HepG2 (cell line): ENCODE measurements at regions not wholly inside any gene's neighbourhood (a gene's known extent, or its start where the extent isn't known, plus 50 kb on each side); places are given as distances from the start of the nearest gene placed in this dataset.

Experiments
- ATAC-seq: fragments of 200-7000 bp; cut with Tn5 transposase; 3 replicates; pipeline ENCODE4 v1.9.1; 2020; ENCODE audit warnings: mild to moderate bottlenecking, moderate library complexity
- BruUV-seq: library from RNA; stranded (reverse); fragments of 400-500 nt; replicated peaks from 2 replicates; lab custom pipeline; 2021; lab: Mats Ljungman, UMichigan
- CTCF ChIA-PET: fragments of 300-600 bp; formaldehyde crosslinking; extraction: SDS; loops from one replicate; lab custom pipeline; 2021; ENCODE audit warnings: low total read pairs, inconsistent platforms, low intra/inter-chr PET ratio; lab: Yijun Ruan, JAX
- POLR2A ChIA-PET: fragments of 350-600 bp; sonication (Branson Sonifier 250); formaldehyde crosslinking; loops from one replicate; lab custom pipeline; 2020; ENCODE audit warnings: antibody characterized with exemption, inconsistent platforms; lab: Yijun Ruan, JAX
- DNase-seq: peaks from one replicate; pipeline ENCODE4 v3.0.0-alpha.2; 2015; ENCODE audit warnings: low spot score
- FAIRE-seq: peaks from 3 replicates; lab custom pipeline; 2011; peaks lifted over from hg19 to GRCh38; lab: Jason Lieb, UNC
- H2AFZ ChIP-seq: one replicate; pipeline ENCODE4 v1.6.1; 2011; ENCODE audit warnings: low read length, inconsistent platforms
- H3K27ac ChIP-seq: fragments of 300-600 bp; 3 replicates; pipeline ENCODE4 v1.8.0; 2011; ENCODE audit warnings: mixed run types, mild to moderate bottlenecking, mixed read lengths, low read length, inconsistent platforms; ENCODE audit not compliant: insufficient read depth; ENCODE audit errors: extremely low read length
- H3K27me3 ChIP-seq, 2 experiments: fragments of 200-600 bp in 1 of 2; 2 replicates in 1 of 2; 3 replicates in 1 of 2; pipeline versions ENCODE4 v1.6.0 to v1.8.0; 2011; ENCODE audit warnings: low read length in 2 of 2, mild to moderate bottlenecking in 2 of 2, moderate library complexity in 2 of 2, inconsistent platforms in 1 of 2; ENCODE audit not compliant: insufficient read depth in 2 of 2, control insufficient read depth in 1 of 2
- H3K36me3 ChIP-seq, 2 experiments: fragments of 200-600 bp in 1 of 2; replicated peaks in 1 of 2; 2 replicates in 1 of 2; 3 replicates in 1 of 2; pipeline versions ENCODE4 v1.5.1 to v1.8.0; 2011; ENCODE audit warnings: low read length in 2 of 2, inconsistent platforms in 1 of 2; ENCODE audit not compliant: insufficient read depth in 2 of 2, control insufficient read depth in 1 of 2
- H3K4me1 ChIP-seq: 2 replicates; pipeline ENCODE4 v1.5.1; 2012; ENCODE audit warnings: low read length, inconsistent platforms; ENCODE audit not compliant: insufficient read depth
- H3K4me2 ChIP-seq: 2 replicates; pipeline ENCODE4 v1.6.0; 2011; ENCODE audit warnings: low read depth, low read length, inconsistent platforms
- H3K4me3 ChIP-seq, 3 experiments: fragments of 200-600 bp in 1 of 3; sonication (generic), shearing (Covaris generic) in 1 of 3; replicated peaks in 1 of 3; 2 replicates each; pipeline ENCODE4 v1.5.1; 2011 to 2016; ENCODE audit warnings: low read length in 3 of 3, inconsistent platforms in 2 of 3, low read depth in 2 of 3, mild to moderate bottlenecking in 2 of 3, control low read depth in 1 of 3, mixed read lengths in 1 of 3; ENCODE audit not compliant: insufficient read depth in 1 of 3
- H3K79me2 ChIP-seq: one replicate; pipeline ENCODE4 v1.6.1; 2011; ENCODE audit warnings: low read length, inconsistent platforms; ENCODE audit not compliant: insufficient read depth
- H3K9ac ChIP-seq: 2 replicates; pipeline ENCODE4 v1.6.0; 2011; ENCODE audit warnings: mild to moderate bottlenecking, low read depth, low read length, inconsistent platforms; ENCODE audit not compliant: insufficient read depth
- H3K9me3 ChIP-seq: 2 replicates; pipeline ENCODE4 v1.5.1; 2012; ENCODE audit warnings: mild to moderate bottlenecking, low read length
- H4K20me1 ChIP-seq: 2 replicates; pipeline ENCODE4 v1.6.0; 2011; ENCODE audit warnings: inconsistent platforms, mild to moderate bottlenecking, low read length, moderate library complexity; ENCODE audit not compliant: insufficient read depth
- ATF7 ChIP-seq, 2 experiments: fragments of 450-650 bp in 1 of 2; sonication (generic) in 1 of 2; formaldehyde crosslinking in 1 of 2; IDR thresholded peaks; 2 replicates each; pipeline versions ENCODE4 v1.4.0 to v1.6.1; 2016 to 2020; ENCODE audit warnings: antibody characterized with exemption in 1 of 2, mild to moderate bottlenecking in 1 of 2, missing genetic modification reagents in 1 of 2
- CAMTA2 ChIP-seq: sonication (generic); formaldehyde crosslinking; IDR thresholded peaks from 2 replicates; pipeline ENCODE4 v1.4.0; 2020; ENCODE audit warnings: mild to moderate bottlenecking, missing genetic modification reagents, borderline replicate concordance
- DNMT1 ChIP-seq: sonication (generic); formaldehyde crosslinking; IDR thresholded peaks from 2 replicates; pipeline ENCODE4 v1.5.1; 2020; ENCODE audit warnings: mild to moderate bottlenecking, missing genetic modification reagents
- FOXO1 ChIP-seq: sonication (generic); formaldehyde crosslinking; IDR thresholded peaks from 2 replicates; pipeline ENCODE4 v1.4.0; 2020; ENCODE audit warnings: missing genetic modification reagents
- KLF16 ChIP-seq, 2 experiments: sonication (generic) in 1 of 2; formaldehyde crosslinking in 1 of 2; IDR thresholded peaks; 2 replicates each; pipeline versions ENCODE4 v1.6.1 to v1.8.0; 2016 to 2023; ENCODE audit warnings: missing genetic modification reagents in 2 of 2, missing compliant biosample characterization in 1 of 2
- NR3C1 ChIP-seq: sonication (generic); formaldehyde crosslinking; IDR thresholded peaks from 2 replicates; pipeline ENCODE4 v1.4.0; 2020; ENCODE audit warnings: missing genetic modification reagents
- RXRB ChIP-seq: IDR thresholded peaks from 2 replicates; pipeline ENCODE4 v1.6.1; 2016; ENCODE audit warnings: borderline replicate concordance, missing genetic modification reagents, missing compliant biosample characterization
- YEATS4 ChIP-seq: sonication (generic); formaldehyde crosslinking; IDR thresholded peaks from 2 replicates; pipeline ENCODE4 v1.4.0; 2020; ENCODE audit warnings: missing genetic modification reagents, borderline replicate concordance
- ZC3H4 ChIP-seq: sonication (generic); formaldehyde crosslinking; IDR thresholded peaks from 2 replicates; pipeline ENCODE4 v1.4.0; 2020; ENCODE audit warnings: missing genetic modification reagents, borderline replicate concordance
- ZFP82 ChIP-seq: sonication (generic); formaldehyde crosslinking; IDR thresholded peaks from 2 replicates; pipeline ENCODE4 v1.5.1; 2020; ENCODE audit warnings: mild to moderate bottlenecking, missing genetic modification reagents, borderline replicate concordance
- ZNF34 ChIP-seq: sonication (generic); formaldehyde crosslinking; IDR thresholded peaks from 2 replicates; pipeline ENCODE4 v1.4.0; 2020; ENCODE audit warnings: mild to moderate bottlenecking, missing genetic modification reagents, borderline replicate concordance
- ZNF460 ChIP-seq: sonication (generic); formaldehyde crosslinking; IDR thresholded peaks from 2 replicates; pipeline ENCODE4 v1.5.1; 2020; ENCODE audit warnings: missing genetic modification reagents, mild to moderate bottlenecking, borderline replicate concordance
- ZNF550 ChIP-seq: sonication (generic); formaldehyde crosslinking; IDR thresholded peaks from 2 replicates; pipeline ENCODE4 v1.4.0; 2020; ENCODE audit warnings: mild to moderate bottlenecking, missing genetic modification reagents, borderline replicate concordance
- ZNF850 ChIP-seq: sonication (generic); formaldehyde crosslinking; conservative IDR thresholded peaks from 2 replicates; pipeline ENCODE4 v1.9.0; 2021; ENCODE audit warnings: mild to moderate bottlenecking, missing genetic modification reagents
- WGBS: methylation state at CpG from one replicate; pipeline ENCODE4 v1.1.6; 2017; ENCODE audit warnings: low lambda C conversion rate; 5-methylcytosine and 5-hydroxymethylcytosine counted together
- in situ Hi-C: cut with HindIII; loops from 2 replicates; pipeline ENCODE4 v1.10.0; 2017; ENCODE audit warnings: low pct_unique_long_range_greater_than_20kb; ENCODE audit not compliant: extremely low pct_ligation_motif_present
- intact Hi-C: fragments of 100-400 bp; cut with micrococcal nuclease; formaldehyde crosslinking; loops from one replicate; pipeline ENCODE4 v1.10.0; 2022; ENCODE audit not compliant: unreplicated experiment
- TF ChIP-seq, protein P1 (sequence below): sonication (generic); formaldehyde crosslinking; IDR thresholded peaks from 2 replicates; pipeline ENCODE4 v1.5.1; 2020; ENCODE audit warnings: mild to moderate bottlenecking, missing genetic modification reagents, moderate library complexity

DNA sequence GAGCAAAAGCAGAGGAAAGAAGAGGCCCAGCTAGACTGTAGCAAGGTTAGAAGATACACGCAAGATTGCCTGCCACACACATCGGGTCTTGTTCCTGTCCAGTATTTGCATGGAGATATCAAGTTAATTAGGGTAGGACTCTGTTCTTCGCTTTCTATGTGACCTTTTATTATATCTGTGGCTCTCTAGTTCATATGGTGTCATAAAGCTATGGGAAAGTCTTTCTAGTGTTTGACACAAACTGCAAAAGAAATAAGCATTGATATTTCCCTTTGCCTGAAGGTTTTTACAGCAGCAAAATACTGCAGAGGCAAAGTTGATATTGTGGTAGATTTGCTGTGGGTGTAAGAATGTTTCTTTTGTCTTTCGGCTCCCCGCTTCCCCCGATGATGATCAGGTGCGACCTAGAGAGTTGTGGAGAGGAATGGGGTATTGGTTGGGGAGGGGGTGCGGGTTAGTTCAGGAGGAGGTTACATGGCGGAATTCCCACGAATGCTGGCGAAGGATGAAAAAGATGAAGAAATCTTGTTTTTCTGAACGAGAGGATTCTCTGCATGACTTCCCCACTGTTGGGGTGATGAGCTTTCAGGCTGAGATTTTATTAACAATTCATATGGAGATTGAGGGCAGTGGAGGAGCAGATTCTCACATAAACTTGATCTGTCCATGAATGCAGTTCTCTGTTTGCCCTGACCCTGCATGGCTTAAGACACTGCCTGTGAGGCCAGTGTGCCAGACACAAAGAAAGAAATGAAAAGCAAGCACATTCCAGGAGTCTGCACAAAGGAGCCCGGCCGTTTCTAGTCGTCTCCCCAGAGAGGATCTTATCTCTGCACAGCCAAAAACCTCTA, 550.2 kb downstream of the USP25 start:
- no TSS peak for BruUV-seq
- Histone ChIP-seq H3K4me1 (no peaks in the 10 kb centered on the region), H3K36me3 (no peaks in the 10 kb centered on the region), H3K4me2 (no peak overlapping the region), H3K79me2 (no peaks in the 10 kb centered on the region), H3K27ac (no peak overlapping the region), H3K9ac (no peak overlapping the region), H2AFZ (no peak overlapping the region), H3K27me3 (no peaks in the 10 kb centered on the region), H3K4me3 (no peak overlapping the region), H3K9me3 (no peaks in the 10 kb centered on the region), H4K20me1 (no peaks in the 10 kb centered on the region)
- TF ChIP-seq, protein P1, sequence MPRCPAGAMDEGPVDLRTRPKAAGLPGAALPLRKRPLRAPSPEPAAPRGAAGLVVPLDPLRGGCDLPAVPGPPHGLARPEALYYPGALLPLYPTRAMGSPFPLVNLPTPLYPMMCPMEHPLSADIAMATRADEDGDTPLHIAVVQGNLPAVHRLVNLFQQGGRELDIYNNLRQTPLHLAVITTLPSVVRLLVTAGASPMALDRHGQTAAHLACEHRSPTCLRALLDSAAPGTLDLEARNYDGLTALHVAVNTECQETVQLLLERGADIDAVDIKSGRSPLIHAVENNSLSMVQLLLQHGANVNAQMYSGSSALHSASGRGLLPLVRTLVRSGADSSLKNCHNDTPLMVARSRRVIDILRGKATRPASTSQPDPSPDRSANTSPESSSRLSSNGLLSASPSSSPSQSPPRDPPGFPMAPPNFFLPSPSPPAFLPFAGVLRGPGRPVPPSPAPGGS (CRISPR knock-in tag), result no peak
- TF ChIP-seq ZNF34 (CRISPR knock-in tag) (no peak), ZC3H4 (CRISPR knock-in tag) (no peak)
- no peak for FAIRE-seq
- no peak for DNase-seq
- ChIA-PET POLR2A (no interaction called here), CTCF (no interaction called here)
- WGBS, result 41% methylated on average over 15 of the region's 15 CpGs
- ATAC-seq, result no peak
- in situ Hi-C loops (no loop called here), intact Hi-C loops (no loop called here)

DNA sequence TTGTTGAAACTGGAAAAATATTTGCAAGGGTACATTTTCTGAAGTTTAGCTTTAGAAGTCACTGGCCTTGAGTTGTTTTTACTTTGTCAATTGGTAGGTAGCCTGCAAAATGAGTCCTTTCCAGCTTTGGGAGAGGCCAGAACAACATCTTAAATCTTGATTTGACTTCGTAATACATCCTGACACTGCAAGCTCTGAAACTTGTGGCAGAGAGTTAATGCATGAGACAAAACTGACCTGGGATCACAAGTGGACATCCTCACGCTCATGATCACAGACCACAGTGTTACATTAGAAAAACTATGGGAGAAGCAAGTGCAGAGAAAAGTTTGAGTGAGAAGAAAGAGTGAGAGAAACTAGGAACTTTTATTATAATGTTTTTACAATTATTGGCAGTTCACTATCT, 550.9 kb downstream of the USP25 start:
- DNase-seq (no peak), ATAC-seq (no peak), FAIRE-seq (no peak)
- Histone ChIP-seq H3K4me2 (no peak overlapping the region), H3K9ac (no peak overlapping the region), H3K36me3 (no peaks in the 10 kb centered on the region), H3K4me3 (no peak overlapping the region), H4K20me1 (no peaks in the 10 kb centered on the region), H2AFZ (no peak overlapping the region), H3K27me3 (no peaks in the 10 kb centered on the region), H3K9me3 (no peaks in the 10 kb centered on the region), H3K4me1 (no peaks in the 10 kb centered on the region), H3K79me2 (no peaks in the 10 kb centered on the region), H3K27ac (no peak overlapping the region)
- ChIA-PET POLR2A (no interaction called here), CTCF (no interaction called here)
- in situ Hi-C loops (no loop called here), intact Hi-C loops (no loop called here)
- TF ChIP-seq YEATS4 (CRISPR knock-in tag) (no peak), CAMTA2 (CRISPR knock-in tag) (no peak), ZNF460 (no peak), ZNF550 (CRISPR knock-in tag) (no peak), ZNF850 (CRISPR knock-in tag) (no peak), ATF7 (IDR thresholded peaks at IDR 0.05) (no peak), ATF7 (CRISPR knock-in tag; IDR thresholded peaks at IDR 0.05) (no peak), NR3C1 (CRISPR knock-in tag) (no peak), KLF16 (CRISPR knock-in tag; IDR thresholded peaks at IDR 0.05) (no peak), FOXO1 (CRISPR knock-in tag) (no peak), DNMT1 (CRISPR knock-in tag) (no peak), RXRB (CRISPR knock-in tag) (no peak), ZFP82 (CRISPR knock-in tag) (no peak)
- no TSS peak for BruUV-seq
- WGBS, result 2% methylated on average over 2 of the region's 2 CpGs
